Colonic mucosa (tissue), 4 donors: ENCODE measurements at regions not wholly inside any gene's neighbourhood (a gene's known extent, or its start where the extent isn't known, plus 50 kb on each side); places are given as distances from the start of the nearest gene placed in this dataset.

Experiments used
- DNase-seq: peaks from one replicate; pipeline ENCODE4 v3.0.0-alpha.2; 2020
- H3K27ac ChIP-seq: fragments of 200-600 bp; one replicate; pipeline ENCODE4 v1.8.0; 2021
- H3K27me3 ChIP-seq: fragments of 200-600 bp; one replicate; pipeline ENCODE4 v1.8.0; 2021
- H3K36me3 ChIP-seq: fragments of 200-600 bp; one replicate; pipeline ENCODE4 v1.8.0; 2021
- H3K4me1 ChIP-seq: fragments of 200-600 bp; one replicate; pipeline ENCODE4 v1.8.0; 2021; ENCODE audit warnings: mild to moderate bottlenecking
- H3K4me3 ChIP-seq: fragments of 200-600 bp; one replicate; pipeline ENCODE4 v1.8.0; 2021
- H3K9ac ChIP-seq, 2 donors: one replicate each; pipeline ENCODE4 v1.7.0; 2013; ENCODE audit warnings: control low read depth in 2 of 2, low read depth in 2 of 2, low read length in 2 of 2
- H3K9me3 ChIP-seq: fragments of 200-600 bp; one replicate; pipeline ENCODE4 v1.8.0; 2021
- CTCF ChIP-seq: fragments of 200-600 bp; IDR thresholded peaks from one replicate; pipeline ENCODE4 v1.8.0; 2022; ENCODE audit warnings: antibody characterized with exemption, mild to moderate bottlenecking
- intact Hi-C: fragments of 100-400 bp; cut with DNase I; formaldehyde crosslinking; loops from one replicate; pipeline ENCODE4 v1.14.1; 2022
- donor health status: healthy.
- donor health status: DM: no; HTN: no; CAD: no.
- donor health status: DM: no; HTN: no; CAD: no.

GRCh38 chrX:109797311-109797975, 64.4 kb upstream of the ACSL4 start:
- Histone ChIP-seq H3K36me3 (no peaks in the 10 kb centered on the region), H3K4me3 (no peak overlapping the region), H3K27me3 (no peaks in the 10 kb centered on the region), H3K4me1 (no peaks in the 10 kb centered on the region), H3K27ac (no peak overlapping the region), H3K9ac (no peak overlapping the region), H3K9me3 (no peaks in the 10 kb centered on the region)
- no peak for DNase-seq
- no peak for TF ChIP-seq CTCF
- intact Hi-C loops = no loop called here

GRCh38 chrX:109812236-109812635, 79.2 kb upstream of the ACSL4 start:
- TF ChIP-seq CTCF = no peak
- Histone ChIP-seq H3K9ac (no peak overlapping the region), H3K9me3 (no peaks in the 10 kb centered on the region), H3K27me3 (peaks cover 3% of the 10 kb centered on the region), H3K27ac (no peak overlapping the region), H3K36me3 (no peaks in the 10 kb centered on the region), H3K4me1 (no peaks in the 10 kb centered on the region), H3K4me3 (no peak overlapping the region)
- no peak for DNase-seq
- intact Hi-C loops = no loop called here

- Histone ChIP-seq H3K9me3 (no peaks in the 10 kb centered on the region), H3K4me1 (no peaks in the 10 kb centered on the region), H3K27me3 (peaks cover 3% of the 10 kb centered on the region), H3K4me3 (no peak overlapping the region), H3K9ac (no peak overlapping the region), H3K36me3 (no peaks in the 10 kb centered on the region), H3K27ac (no peak overlapping the region)
- no peak for DNase-seq
- intact Hi-C loops = no loop called here
- TF ChIP-seq CTCF = no peak
Measured at GRCh38 chrX:109813236-109813635, 80.2 kb upstream of the ACSL4 start.

GRCh38 chrX:109818976-109819375, 85.9 kb upstream of the ACSL4 start:
- intact Hi-C loops = no loop called here
- no peak for TF ChIP-seq CTCF
- Histone ChIP-seq H3K27ac (no peak overlapping the region), H3K36me3 (no peaks in the 10 kb centered on the region), H3K27me3 (peaks cover 3% of the 10 kb centered on the region), H3K9ac (no peak overlapping the region), H3K4me3 (no peak overlapping the region), H3K4me1 (no peaks in the 10 kb centered on the region), H3K9me3 (no peaks in the 10 kb centered on the region)
- no peak for DNase-seq

- intact Hi-C loops = no loop called here
- Histone ChIP-seq H3K9me3 (no peaks in the 10 kb centered on the region), H3K4me3 (no peak overlapping the region), H3K4me1 (no peaks in the 10 kb centered on the region), H3K9ac (no peak overlapping the region), H3K27ac (no peak overlapping the region), H3K27me3 (no peaks in the 10 kb centered on the region), H3K36me3 (no peaks in the 10 kb centered on the region)
- TF ChIP-seq CTCF = no peak
- DNase-seq = no peak
Measured at GRCh38 chrX:109822861-109823260, 89.8 kb upstream of the ACSL4 start.
